ENCODE measurements at regions not wholly inside any gene's neighbourhood (a gene's known extent, or its start where the extent isn't known, plus 50 kb on each side); places are given as distances from the start of the nearest gene placed in this dataset.

- Histone ChIP-seq H3K27me3 (no peaks in the 10 kb centered on the region), H2AFZ (no peak overlapping the region), H3K36me3 (replicated peaks; ENCODE audit: insufficient read depth, low read depth) (no peaks in the 10 kb centered on the region), H3K4me3 (no peak overlapping the region), H3K9me3 (ENCODE audit: low read depth) (no peaks in the 10 kb centered on the region), H3K79me2 (no peaks in the 10 kb centered on the region), H4K20me1 (ENCODE audit: insufficient read depth, poor library complexity, severe bottlenecking) (no peaks in the 10 kb centered on the region), H3K27ac (no peak overlapping the region), H3K4me1 (ENCODE audit: insufficient read depth) (no peaks in the 10 kb centered on the region), H3K4me2 (no peak overlapping the region), H3K9me2 (replicated peaks; ENCODE audit: insufficient read depth) (no peaks in the 10 kb centered on the region)
- TF ChIP-seq EZH2 (IDR thresholded peaks at IDR 0.05; ENCODE audit: borderline replicate concordance): no peak
- TF ChIP-seq EZH2phosphoT487 (IDR thresholded peaks at IDR 0.05; ENCODE audit: low read depth, severe bottlenecking, unreplicated experiment): no peak
- no peak for TF ChIP-seq CTCF (IDR thresholded peaks at IDR 0.05; ENCODE audit: poor library complexity)
- no peak for DNase-seq (ENCODE audit: low spot score)
- 51% methylated on average over 5 of the region's 5 CpGs for WGBS (ENCODE audit: low lambda C conversion rate, missing lambda C conversion rate)
Observed at GRCh38 chr14:97382616-97383226, 585.5 kb downstream of the VRK1 start.

GRCh38 chr14:97385727-97386126 lies 588.5 kb downstream of the VRK1 start:
- WGBS (ENCODE audit: low lambda C conversion rate, missing lambda C conversion rate): 83% methylated on average over 3 of the region's 3 CpGs
- H3K4me2 ChIP-seq: no peak overlapping the region
- H3K79me2 ChIP-seq: no peaks in the 10 kb centered on the region
- DNase-seq (ENCODE audit: low spot score): no peak
- no peaks in the 10 kb centered on the region for H3K36me3 ChIP-seq (replicated peaks; ENCODE audit: insufficient read depth, low read depth)
- no peaks in the 10 kb centered on the region for H4K20me1 ChIP-seq (ENCODE audit: insufficient read depth, poor library complexity, severe bottlenecking)
- no peak overlapping the region for H3K27ac ChIP-seq
- H3K9me2 ChIP-seq (replicated peaks; ENCODE audit: insufficient read depth): no peaks in the 10 kb centered on the region
- TF ChIP-seq CTCF (IDR thresholded peaks at IDR 0.05; ENCODE audit: poor library complexity): no peak
- no peak for TF ChIP-seq EZH2 (IDR thresholded peaks at IDR 0.05; ENCODE audit: borderline replicate concordance)
- no peak for TF ChIP-seq EZH2phosphoT487 (IDR thresholded peaks at IDR 0.05; ENCODE audit: low read depth, severe bottlenecking, unreplicated experiment)
- H3K4me3 ChIP-seq: no peak overlapping the region
- H3K9me3 ChIP-seq (ENCODE audit: low read depth): no peaks in the 10 kb centered on the region
- no peaks in the 10 kb centered on the region for H3K4me1 ChIP-seq (ENCODE audit: insufficient read depth)
- H3K27me3 ChIP-seq: no peaks in the 10 kb centered on the region
- no peak overlapping the region for H2AFZ ChIP-seq

- no peaks in the 10 kb centered on the region for H4K20me1 ChIP-seq (ENCODE audit: insufficient read depth, poor library complexity, severe bottlenecking)
- no peaks in the 10 kb centered on the region for H3K4me1 ChIP-seq (ENCODE audit: insufficient read depth)
- no peaks in the 10 kb centered on the region for H3K9me3 ChIP-seq (ENCODE audit: low read depth)
- DNase-seq (ENCODE audit: low spot score): peak; percentile 25
- no peaks in the 10 kb centered on the region for H3K36me3 ChIP-seq (replicated peaks; ENCODE audit: insufficient read depth, low read depth)
- H3K4me3 ChIP-seq: no peak overlapping the region
- H2AFZ ChIP-seq: no peak overlapping the region
- no peak for TF ChIP-seq CTCF (IDR thresholded peaks at IDR 0.05; ENCODE audit: poor library complexity)
- no peak for TF ChIP-seq EZH2phosphoT487 (IDR thresholded peaks at IDR 0.05; ENCODE audit: low read depth, severe bottlenecking, unreplicated experiment)
- no peak for TF ChIP-seq EZH2 (IDR thresholded peaks at IDR 0.05; ENCODE audit: borderline replicate concordance)
- no peak overlapping the region for H3K27ac ChIP-seq
- H3K79me2 ChIP-seq: no peaks in the 10 kb centered on the region
- H3K9me2 ChIP-seq (replicated peaks; ENCODE audit: insufficient read depth): no peaks in the 10 kb centered on the region
- 46% methylated on average over 9 of the region's 9 CpGs for WGBS (ENCODE audit: low lambda C conversion rate, missing lambda C conversion rate)
- peak overlapping the region; percentile 11 for H3K4me2 ChIP-seq
- no peaks in the 10 kb centered on the region for H3K27me3 ChIP-seq
Observed at GRCh38 chr14:97387252-97387874, 590.2 kb downstream of the VRK1 start.
